ENCODE measurements at regions not wholly inside any gene's neighbourhood (a gene's known extent, or its start where the extent isn't known, plus 50 kb on each side); places are given as distances from the start of the nearest gene placed in this dataset.

- Histone ChIP-seq H3K27ac (ENCODE audit: low read depth, low read length, poor library complexity, severe bottlenecking) (no peak overlapping the region), H3K36me3 (ENCODE audit: insufficient read depth, low read length, poor library complexity, severe bottlenecking) (no peaks in the 10 kb centered on the region), H3K27me3 (replicated peaks; ENCODE audit: insufficient read depth, low read depth, low read length, poor library complexity) (no peaks in the 10 kb centered on the region), H3K9me3 (ENCODE audit: low read depth, low read length, poor library complexity, severe bottlenecking) (no peaks in the 10 kb centered on the region), H3K4me1 (ENCODE audit: insufficient read depth, low read length, poor library complexity, severe bottlenecking) (no peaks in the 10 kb centered on the region), H3K4me3 (ENCODE audit: low read depth, low read length, poor library complexity, severe bottlenecking) (no peak overlapping the region)
- TF ChIP-seq EZH2 (IDR thresholded peaks at IDR 0.05; ENCODE audit: borderline replicate concordance, low read depth, low read length, poor library complexity, severe bottlenecking) (no peak), CTCF (conservative IDR thresholded peaks at IDR 0.05; ENCODE audit: low read depth, low read length) (no peak)
- ChIA-PET POLR2A (ENCODE audit: low non-redundant PET) (no interaction called here), CTCF (no interaction called here)
- intact Hi-C loops (cut with micrococcal nuclease; ENCODE audit: unreplicated experiment), result no loop called here
- BruUV-seq (replicated peaks), result no TSS peak
- DNase-seq (ENCODE audit: low spot score), result no peak
Measured at GRCh38 chr1:239757716-239758115, 334.0 kb upstream of the FMN2 start.

- ChIA-PET CTCF (no interaction called here), POLR2A (ENCODE audit: low non-redundant PET) (no interaction called here)
- Histone ChIP-seq H3K27me3 (replicated peaks; ENCODE audit: insufficient read depth, low read depth, low read length, poor library complexity) (no peaks in the 10 kb centered on the region), H3K9me3 (ENCODE audit: low read depth, low read length, poor library complexity, severe bottlenecking) (no peaks in the 10 kb centered on the region), H3K4me1 (ENCODE audit: insufficient read depth, low read length, poor library complexity, severe bottlenecking) (no peaks in the 10 kb centered on the region), H3K4me3 (ENCODE audit: low read depth, low read length, poor library complexity, severe bottlenecking) (no peak overlapping the region), H3K27ac (ENCODE audit: low read depth, low read length, poor library complexity, severe bottlenecking) (no peak overlapping the region), H3K36me3 (ENCODE audit: insufficient read depth, low read length, poor library complexity, severe bottlenecking) (no peaks in the 10 kb centered on the region)
- intact Hi-C loops (cut with micrococcal nuclease; ENCODE audit: unreplicated experiment), result no loop called here
- no peak for TF ChIP-seq CTCF (conservative IDR thresholded peaks at IDR 0.05; ENCODE audit: low read depth, low read length)
- TF ChIP-seq EZH2 (IDR thresholded peaks at IDR 0.05; ENCODE audit: borderline replicate concordance, low read depth, low read length, poor library complexity, severe bottlenecking), result no peak
- DNase-seq (ENCODE audit: low spot score), result no peak
- no TSS peak for BruUV-seq (replicated peaks)
Measured at GRCh38 chr1:239758756-239759155, 332.9 kb upstream of the FMN2 start.

GRCh38 chr1:239761509-239761908 is 330.2 kb upstream of the FMN2 start:
- CTCF ChIA-PET, result no interaction called here
- Histone ChIP-seq H3K27ac (ENCODE audit: low read depth, low read length, poor library complexity, severe bottlenecking) (no peak overlapping the region), H3K9me3 (ENCODE audit: low read depth, low read length, poor library complexity, severe bottlenecking) (no peaks in the 10 kb centered on the region), H3K36me3 (ENCODE audit: insufficient read depth, low read length, poor library complexity, severe bottlenecking) (no peaks in the 10 kb centered on the region), H3K27me3 (replicated peaks; ENCODE audit: insufficient read depth, low read depth, low read length, poor library complexity) (no peaks in the 10 kb centered on the region), H3K4me1 (ENCODE audit: insufficient read depth, low read length, poor library complexity, severe bottlenecking) (no peaks in the 10 kb centered on the region), H3K4me3 (ENCODE audit: low read depth, low read length, poor library complexity, severe bottlenecking) (no peak overlapping the region)
- intact Hi-C loops (cut with micrococcal nuclease; ENCODE audit: unreplicated experiment), result no loop called here
- no peak for DNase-seq (ENCODE audit: low spot score)
- BruUV-seq (replicated peaks), result no TSS peak
- TF ChIP-seq CTCF (conservative IDR thresholded peaks at IDR 0.05; ENCODE audit: low read depth, low read length), result no peak
- no peak for TF ChIP-seq EZH2 (IDR thresholded peaks at IDR 0.05; ENCODE audit: borderline replicate concordance, low read depth, low read length, poor library complexity, severe bottlenecking)
- POLR2A ChIA-PET (ENCODE audit: low non-redundant PET), result no interaction called here
